ENCODE measurements at regions not wholly inside any gene's neighbourhood (a gene's known extent, or its start where the extent isn't known, plus 50 kb on each side); places are given as distances from the start of the nearest gene placed in this dataset.

DNA sequence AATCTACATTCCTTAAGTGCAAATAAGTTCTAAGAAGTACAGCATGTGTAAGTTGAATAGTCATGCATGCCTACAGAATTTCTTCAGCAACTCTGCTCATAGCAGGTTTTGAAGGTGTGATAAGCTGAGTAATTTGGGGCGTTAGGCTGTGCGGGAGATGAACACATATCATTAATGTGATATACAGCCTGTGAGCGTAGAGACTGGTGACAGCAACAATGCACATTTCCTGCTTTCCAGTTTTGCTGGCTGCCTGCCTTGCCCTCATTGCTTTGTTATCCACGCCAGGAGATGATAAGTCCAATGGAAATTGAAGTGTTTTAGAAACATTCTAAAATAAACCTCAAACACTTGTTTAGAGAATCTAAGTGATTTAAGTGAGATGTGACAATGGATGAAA, 1709.4 kb downstream of the ARAP2 start:
- no peak for DNase-seq

DNA sequence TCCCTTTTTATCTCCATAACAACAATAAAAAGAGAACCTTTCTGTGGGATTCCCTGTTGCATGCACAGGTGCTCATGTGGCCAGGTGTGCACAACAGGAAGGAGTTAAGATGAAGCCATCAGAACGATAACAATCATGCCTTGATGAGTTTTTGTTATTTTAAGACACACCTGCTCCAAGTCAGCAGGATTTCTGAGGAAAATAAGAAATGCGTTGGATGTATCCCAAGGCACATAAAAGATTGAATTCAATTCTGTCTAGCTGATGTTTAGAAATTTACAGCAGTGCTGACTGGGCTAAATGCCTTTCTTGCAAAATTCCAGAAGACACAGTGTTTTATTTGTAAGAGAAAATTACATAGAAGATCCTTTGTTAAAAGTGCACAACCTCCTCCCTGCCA, 1678.2 kb downstream of the ARAP2 start:
- DNase-seq = no peak

DNA sequence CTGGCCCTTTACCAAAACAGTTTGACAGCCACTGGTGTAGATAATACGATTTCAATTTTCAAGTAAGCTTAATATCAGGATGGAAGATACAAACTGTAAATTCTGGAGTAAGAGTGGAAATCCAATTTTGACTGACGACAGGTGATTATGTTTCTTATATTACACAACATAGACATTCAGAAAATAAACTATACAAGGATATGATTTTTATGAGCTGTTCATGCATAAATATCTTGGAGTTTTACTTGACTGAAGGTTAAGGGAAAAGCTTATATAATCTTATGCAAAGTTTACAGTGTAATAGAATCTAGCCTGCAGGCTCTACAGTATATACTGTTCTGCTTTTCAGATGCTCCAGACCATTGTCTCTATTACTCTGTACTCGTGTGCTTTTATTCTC, 1672.3 kb downstream of the ARAP2 start:
- no peak for DNase-seq

DNA sequence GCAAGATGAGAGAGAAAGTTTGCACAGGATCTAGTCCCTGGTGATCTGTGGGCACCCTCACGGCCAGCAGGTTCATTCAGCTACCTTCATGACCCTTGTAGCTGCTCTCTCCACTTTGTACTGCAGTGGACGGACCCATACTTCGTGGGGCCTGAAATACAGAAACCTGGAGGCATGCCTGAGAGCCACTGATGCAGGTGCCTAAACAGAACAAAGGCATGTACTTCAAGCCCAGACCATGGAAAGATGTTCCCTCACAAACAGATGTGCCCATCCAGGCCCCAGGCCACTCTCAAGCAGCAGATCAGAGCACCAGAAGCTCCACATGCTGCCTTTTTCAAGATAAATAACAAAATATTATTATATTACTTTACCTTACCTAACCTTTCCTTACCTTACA, 1629.0 kb downstream of the ARAP2 start:
- no peak for DNase-seq

DNA sequence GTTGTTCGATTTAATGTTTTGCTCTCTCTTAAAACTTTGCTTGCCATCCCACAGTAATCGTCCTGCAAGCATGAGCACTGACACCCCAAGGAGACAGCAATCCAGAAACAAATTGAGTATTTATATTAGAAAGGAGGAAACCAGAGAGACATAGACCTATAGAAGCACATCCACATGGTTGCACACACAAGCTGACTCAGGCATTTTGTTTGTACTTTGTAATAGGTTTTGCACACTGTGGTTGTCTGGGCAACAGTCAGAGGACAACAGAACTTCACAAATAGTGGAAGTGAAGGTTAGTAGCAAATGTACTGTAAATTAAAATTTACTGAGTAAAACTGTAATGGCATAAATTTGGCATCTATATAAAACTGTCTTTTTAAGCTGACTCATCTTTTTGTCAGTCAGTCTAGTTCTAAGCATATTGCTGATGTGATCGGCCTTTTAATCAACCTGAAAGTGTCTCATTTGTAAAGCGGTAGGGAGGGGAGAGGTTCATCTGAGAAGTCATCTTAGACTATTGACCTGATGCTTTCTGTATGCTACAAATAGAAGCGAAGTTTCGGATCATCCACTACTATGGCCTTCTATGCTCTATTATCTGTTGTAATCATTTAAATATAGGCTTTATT, 1624.7 kb downstream of the ARAP2 start:
- DNase-seq = no peak

DNA sequence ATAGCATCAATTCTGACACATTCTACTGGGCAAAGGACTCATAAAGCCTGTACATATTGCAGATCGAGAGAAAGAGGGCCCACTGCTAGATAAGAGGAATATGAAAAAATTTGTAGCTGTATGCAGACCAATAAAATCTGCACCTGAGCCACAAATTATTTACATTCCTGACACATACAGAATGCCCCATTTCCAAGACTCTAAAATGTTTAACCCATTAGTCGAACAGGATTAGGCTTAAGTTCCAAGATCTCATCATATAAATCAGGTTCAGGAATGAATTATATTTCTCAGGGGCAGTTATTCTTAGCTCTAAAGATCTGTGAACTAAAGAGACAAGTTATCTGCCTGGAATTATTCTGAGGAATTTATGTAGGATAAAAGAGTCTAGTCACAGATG, 1615.8 kb downstream of the ARAP2 start:
- no peak for DNase-seq

DNA sequence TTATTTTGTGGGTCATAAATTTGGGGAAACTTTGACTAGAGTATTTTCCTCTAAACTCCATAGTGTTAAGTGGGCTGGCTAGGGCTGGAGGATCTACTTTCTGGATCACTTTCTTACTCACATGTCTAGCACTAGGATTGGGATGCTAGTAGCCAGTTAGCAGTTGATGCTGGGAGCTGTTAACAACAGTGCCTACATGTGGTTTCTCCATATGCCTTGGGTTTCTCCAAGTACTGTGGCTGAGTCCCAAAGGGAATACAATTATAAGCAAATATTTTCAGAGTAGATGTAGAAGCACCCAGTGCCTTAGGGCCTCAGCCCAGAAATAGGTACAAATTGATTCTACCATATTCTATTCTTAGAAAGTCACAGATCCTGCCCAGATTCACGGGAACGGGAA, 1614.9 kb downstream of the ARAP2 start:
- no peak for DNase-seq

DNA sequence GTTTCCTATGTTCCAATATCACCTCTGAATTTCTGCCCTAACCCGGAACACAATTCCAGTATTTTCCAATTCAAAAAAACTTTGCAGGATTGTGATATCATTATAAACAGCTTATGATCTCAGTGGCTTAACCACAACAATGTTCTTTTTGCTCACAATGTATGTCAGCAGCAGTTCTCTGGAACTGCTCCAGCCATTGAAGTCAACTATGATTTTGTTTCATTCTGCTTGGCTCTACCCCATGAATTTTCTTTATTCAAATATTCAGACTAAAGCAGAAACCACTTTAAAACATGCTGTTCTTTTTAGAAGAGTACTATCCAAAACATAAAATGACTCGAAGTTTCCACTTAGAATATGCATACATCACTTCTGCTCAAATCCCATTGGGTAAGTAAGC, 1611.1 kb downstream of the ARAP2 start:
- no peak for DNase-seq

DNA sequence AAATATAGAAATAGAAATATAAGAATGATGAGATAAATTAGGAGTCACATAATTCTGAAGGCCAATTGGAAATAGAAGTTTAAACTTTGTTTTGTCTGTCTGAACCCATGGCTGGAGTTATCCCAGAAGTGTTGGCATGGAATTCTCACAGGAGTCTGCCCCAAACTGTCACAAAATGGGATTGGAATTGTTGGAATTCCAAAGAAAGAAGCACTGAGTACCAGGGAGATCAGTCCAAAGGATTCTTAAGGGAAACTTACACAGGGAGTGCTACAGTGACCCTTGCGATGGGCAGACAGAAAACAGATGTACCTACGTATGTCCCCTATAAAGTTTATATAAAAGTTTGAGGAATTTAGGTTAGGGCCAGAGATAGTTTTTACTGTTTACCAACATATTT, 1607.7 kb downstream of the ARAP2 start:
- DNase-seq = no peak

DNA sequence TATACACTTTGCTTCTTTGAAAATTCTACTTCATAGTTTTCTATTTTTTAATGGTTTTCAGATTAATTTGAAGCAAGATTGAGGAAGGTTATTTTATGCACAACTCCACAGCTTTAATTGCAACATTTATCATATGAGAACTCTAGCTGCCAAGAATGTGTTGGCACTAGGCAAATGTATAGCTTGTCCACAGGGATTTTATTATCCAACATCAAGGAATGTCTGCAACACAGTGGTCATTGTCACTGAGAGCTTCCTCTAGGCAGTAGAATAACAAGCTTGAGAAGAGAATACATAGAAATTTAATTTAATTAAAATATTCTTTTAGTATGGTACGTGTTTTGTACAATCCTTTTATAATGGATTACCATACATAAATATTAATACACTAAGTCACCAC, 1600.8 kb downstream of the ARAP2 start:
- DNase-seq = no peak

DNA sequence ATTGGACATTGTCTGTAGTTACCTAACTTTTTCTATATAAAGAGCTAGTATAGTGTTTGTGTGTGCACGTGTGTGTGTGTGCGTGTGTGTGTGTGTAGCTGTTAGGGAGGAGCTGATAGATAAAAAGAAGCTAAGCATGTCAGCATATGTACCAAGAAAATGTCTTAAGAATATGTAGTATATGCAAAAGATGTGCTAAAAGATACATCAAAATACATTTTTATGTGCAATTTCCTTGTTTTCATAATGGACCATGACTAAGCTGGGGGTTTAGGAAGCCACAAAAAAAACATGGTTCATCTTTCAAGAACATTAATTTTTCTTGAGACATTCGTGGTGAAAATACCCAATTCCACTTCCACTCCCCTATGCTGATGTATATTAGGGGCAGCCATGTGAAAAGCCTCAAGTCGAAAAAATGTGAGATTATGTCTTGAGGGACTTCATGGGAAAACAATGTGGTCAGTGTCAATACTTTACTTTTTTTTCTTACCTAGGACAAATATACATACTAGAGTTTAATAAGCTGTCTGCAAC, 1599.7 kb downstream of the ARAP2 start:
- DNase-seq = no peak

DNA sequence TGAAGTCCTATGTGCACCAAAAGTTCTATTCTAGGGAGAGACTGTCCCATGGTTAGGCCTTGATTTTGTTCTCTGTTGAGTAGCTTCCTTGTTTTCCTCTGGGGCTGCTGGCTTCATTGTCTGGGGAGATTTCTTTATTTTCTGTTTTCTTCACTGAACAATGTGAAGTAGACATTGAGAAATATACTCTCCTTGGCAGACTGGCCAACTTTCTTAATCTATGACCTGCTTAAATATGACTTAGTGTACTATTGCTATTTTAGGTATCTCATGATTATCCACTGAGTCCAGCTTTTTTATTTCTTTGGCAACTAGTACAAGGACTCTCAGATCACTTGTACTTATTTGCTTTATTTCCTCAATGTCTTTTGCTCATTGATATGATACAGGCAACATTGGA, 1594.6 kb downstream of the ARAP2 start:
- DNase-seq = no peak

DNA sequence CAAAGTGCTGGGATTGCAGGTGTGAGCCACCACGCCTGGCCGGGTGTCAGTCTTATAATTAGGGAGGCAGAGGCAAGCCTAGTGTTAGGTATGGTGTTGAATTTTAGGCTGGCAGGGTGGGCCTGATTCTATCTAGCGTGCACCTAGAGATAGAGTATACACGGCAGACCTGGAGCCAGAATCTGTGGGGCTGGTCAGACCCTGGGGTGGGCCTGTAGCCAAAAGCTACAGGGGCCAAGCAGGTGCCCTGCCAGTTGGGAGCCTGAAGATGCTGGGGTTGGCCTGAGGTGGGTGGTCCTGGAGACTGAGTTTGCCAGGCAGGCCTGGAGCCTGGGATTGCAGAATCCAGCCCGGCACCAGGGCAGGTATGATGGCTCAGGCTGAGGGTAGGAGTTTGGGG, 1580.3 kb downstream of the ARAP2 start:
- DNase-seq = no peak

DNA sequence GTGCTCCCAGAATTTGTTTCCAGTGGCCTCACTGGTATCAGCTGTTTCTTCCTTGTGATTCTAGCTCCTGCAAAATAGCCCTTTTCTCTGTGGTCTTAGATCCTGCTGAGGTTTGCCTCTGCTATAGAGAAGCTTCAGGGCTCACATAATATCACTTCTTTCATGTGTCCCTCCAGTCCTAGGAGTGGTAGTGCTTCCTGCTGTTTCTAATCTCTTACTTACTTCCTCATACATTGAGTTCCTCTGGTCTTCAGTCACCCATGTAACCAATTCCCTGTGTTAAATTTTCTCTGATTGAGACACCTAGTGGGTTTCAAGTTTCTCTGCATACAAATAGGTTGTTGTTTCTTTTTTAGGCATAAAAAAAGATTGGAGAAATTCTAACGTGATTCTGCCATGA, 1567.9 kb downstream of the ARAP2 start:
- DNase-seq = no peak

DNA sequence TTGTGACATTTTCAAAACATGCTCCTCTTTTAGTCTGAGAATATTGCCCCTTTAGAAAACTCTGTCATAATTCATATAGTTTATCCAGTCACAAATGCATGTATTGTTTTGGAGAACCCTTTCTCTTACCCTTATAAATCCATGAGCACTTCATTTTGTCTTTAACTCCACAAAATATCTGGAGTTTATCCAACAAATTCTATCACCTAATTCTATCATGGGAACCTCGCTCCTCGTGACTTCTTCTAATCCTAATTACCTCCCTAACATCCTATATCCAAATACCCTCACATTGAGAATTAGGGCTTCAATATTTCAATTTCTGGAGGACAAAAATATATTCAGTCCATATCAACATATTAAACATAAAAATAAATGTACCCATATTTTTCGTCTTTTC, 1565.9 kb downstream of the ARAP2 start:
- no peak for DNase-seq

DNA sequence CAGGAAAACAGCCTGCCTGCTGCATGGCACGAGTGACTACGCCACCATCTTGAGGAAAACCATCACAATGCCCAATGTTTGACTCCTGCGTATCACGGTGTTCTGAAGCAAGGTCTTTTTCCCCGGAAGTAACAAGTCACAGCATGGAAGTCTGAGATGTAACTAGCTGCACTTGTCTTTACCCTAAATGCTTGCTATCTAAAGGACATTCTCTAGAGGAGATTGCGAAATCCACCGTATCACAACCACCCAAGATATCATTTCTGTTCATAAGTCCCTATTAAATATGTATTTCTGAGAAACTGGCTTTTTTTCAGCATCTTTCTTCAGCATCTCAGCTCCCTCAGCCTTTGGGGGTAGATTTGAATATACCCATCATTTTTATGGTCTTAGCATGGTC, 1565.1 kb downstream of the ARAP2 start:
- no peak for DNase-seq

DNA sequence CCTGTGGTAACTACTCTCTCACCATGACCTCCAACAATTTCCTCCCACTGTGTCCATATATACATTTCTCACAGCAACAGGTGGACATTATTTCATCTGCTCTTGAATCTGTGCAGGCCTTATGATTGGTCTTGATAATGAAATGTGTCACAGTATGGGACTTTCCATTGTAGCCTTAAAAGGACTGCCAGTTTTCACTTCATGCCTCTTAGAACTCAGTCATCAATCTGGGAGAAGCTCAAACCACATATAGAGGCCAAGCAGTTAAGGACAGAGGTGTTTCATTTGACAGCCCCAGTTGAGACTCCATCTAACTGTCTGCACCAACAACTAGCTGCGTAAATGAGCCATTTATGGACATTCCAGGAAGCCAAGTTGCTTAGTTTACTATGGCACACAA, 1534.8 kb downstream of the ARAP2 start:
- DNase-seq = no peak

DNA sequence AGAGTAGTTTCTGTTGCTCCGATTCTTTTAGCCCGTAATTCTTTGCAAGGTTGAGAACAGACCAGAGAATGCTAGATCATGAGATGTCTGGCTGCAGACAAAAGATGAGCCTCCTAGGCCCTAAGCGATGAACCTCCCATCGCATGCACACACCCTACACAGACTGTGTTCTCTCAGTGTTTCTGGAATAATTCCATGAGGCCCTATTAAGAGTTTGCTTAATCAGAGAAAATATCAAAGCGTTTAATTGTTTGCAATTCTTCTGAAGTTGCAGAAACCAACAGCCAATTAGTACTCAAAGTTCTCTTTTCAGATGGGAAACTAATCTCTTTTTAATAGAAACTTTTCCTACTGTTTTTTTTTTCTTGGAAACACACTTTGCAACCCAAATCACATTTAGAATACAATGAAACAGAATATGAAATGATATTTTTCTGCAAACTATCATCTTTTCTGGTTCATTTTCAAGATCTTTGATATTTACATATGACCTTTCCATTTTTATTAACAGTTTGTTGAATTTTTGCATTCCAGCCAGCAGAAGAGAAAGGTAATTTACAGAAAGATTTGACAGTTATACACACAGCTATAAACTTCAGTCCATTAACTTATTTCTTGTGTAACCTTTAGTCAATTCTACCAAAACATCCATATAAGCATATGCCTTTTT, 1525.6 kb downstream of the ARAP2 start:
- no peak for DNase-seq

DNA sequence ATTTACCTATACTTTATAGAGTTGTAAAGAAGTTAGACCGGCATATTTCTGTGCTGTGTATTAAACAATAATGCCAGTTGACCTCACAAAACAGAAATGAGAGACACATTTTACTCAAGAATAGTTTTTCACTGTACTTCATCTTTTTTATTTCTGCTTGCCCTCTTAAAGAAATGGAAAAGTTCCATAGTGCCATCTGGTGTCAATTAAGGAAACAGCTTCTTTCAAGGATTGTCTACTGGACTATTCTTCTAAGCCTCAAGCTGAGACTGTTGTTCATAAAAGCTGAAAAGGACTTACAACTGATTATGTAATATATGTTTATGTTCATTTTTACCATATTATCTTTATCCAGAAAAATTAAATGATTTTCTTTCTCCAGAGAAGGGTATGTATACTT, 1523.7 kb downstream of the ARAP2 start:
- DNase-seq = no peak

DNA sequence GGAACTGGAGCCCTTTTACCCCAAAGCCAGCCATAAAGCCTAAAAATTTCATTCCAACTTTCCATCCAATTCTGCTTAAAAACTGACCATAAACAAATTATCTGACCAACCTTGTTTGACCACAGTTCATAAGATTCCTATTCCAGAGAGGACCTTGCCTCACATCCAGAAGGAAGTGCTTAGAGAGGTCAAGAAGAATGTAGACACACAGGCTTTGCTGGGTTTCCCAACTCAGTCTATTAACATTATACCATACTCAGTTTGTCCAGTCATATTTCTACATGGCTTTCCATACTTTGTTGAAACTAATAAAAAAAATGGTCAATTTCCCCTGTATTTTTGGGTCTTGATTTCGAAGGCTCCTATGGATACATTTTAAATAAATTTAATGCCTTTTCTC, 1522.5 kb downstream of the ARAP2 start:
- no peak for DNase-seq

DNA sequence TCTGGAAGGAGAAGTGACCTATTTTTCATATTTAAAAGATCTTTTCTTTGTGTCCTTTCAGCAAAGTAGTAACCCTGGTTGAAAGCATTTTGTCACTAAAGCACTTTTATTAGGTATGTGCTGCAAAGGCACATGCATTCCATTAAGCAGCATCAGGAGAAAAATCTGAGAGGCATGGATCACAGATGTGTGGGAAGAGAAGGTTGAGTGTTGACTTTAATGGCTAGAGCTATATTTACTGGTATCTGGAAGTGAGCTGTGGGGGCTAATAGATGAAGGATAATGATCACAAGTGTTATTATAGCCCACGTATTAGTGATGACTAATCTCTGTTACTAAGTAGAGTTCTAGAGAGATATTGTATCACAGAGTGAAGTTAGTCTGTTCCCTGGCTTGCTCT, 1520.7 kb downstream of the ARAP2 start:
- DNase-seq = no peak

DNA sequence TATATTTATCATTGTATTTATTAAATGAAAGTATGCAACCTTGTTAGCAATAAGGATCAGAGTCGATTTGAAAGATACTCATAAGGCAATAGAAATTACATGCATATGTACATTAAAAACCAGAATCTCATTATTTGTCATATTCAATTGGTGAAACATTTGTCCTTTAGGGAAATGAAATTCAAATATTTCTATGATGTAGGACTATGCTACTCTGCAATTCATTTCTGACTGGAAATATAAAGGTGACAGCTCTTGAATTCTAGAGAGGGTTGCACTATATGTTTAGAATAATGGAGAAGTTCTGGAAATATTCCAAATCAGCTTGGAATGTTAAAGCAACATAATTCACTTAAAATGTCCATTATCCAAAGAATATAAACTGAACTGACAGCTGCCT, 1519.8 kb downstream of the ARAP2 start:
- DNase-seq = no peak

DNA sequence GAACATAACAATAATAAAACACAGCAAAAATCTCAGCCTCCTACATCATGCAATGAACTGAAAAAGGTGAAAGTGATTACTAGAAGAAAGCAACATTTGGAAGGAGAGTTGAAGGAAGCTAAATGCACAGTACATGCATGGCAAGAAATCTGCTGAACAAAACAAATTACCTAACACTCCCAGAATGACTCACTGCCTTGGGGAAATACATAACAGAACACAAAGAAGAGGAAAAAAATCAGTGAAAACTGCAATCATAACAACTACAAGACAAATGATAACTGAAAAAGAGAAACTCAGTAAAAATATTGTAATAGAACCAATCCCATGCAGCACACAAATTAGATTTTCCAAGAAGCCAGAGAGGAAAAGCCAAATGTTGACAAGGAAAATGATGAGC, 1513.2 kb downstream of the ARAP2 start:
- DNase-seq = no peak

DNA sequence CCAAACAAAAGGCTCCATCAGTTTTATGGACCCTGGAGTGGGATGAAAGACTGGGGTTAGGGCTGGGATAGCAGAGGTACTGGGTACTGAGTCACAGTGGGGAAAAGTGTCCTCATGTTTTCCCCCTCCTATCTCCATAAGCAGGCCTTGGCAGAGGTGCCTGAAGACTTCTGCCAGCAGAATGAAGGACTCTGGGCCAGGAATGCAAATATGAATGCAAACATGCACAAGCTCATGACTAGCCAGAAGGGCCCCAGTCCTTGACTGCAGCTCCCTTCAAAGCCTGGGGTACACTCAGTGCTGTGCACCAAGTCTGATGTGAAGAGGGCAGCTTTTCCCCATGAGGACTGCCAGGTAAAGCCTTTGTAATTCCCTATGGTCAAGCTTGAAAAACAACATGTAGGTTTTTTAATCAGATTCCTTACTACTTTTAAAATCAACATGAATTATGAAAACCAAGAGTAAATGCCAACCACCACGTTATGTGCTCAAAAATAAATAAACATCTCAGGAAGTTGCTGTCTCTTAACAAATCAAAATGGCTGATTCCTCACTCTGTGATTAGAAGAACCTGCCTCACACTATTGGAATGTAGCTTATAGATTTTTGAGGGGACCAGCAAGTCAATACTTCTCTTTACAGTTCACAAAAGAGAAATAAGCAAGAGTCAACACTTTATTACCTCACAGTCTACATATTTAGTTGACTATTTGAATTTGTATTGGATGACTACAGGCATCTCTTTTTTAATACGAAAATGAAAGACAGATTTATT, 1512.0 kb downstream of the ARAP2 start:
- DNase-seq = no peak
